Prostate gland (tissue), 2 donors: ENCODE measurements at regions not wholly inside any gene's neighbourhood (a gene's known extent, or its start where the extent isn't known, plus 50 kb on each side); places are given as distances from the start of the nearest gene placed in this dataset.

Source experiments
- CTCF ChIP-seq, 4 experiments: fragments of 200-600 bp in 2 of 4; fragments of 450-650 bp in 2 of 4; sonication (generic) in 2 of 4; IDR thresholded peaks; 1 replicate in 3 of 4; 2 replicates in 1 of 4; pipeline ENCODE4 v1.5.1; 2016 to 2019; ENCODE audit warnings: antibody characterized with exemption in 4 of 4, mild to moderate bottlenecking in 2 of 4, moderate library complexity in 2 of 4
- POLR2A ChIP-seq: fragments of 450-650 bp; IDR thresholded peaks from one replicate; pipeline ENCODE4 v1.6.1; 2016; ENCODE audit warnings: antibody characterized with exemption, mild to moderate bottlenecking

GRCh38 chr18:70683263-70683662 lies 394.4 kb downstream of the SOCS6 start:
- TF ChIP-seq CTCF (IDR thresholded peaks at IDR 0.05) = no peak
- TF ChIP-seq POLR2A = no peak
